IMR-90 (cell line): ENCODE measurements at regions not wholly inside any gene's neighbourhood (a gene's known extent, or its start where the extent isn't known, plus 50 kb on each side); places are given as distances from the start of the nearest gene placed in this dataset.

Experiments
- ATAC-seq: fragments of 200-7000 bp; cut with Tn5 transposase; 2 replicates; pipeline ENCODE4 v1.9.1; 2020; ENCODE audit warnings: low read depth, mild to moderate bottlenecking, moderate library complexity
- BruUV-seq: library from RNA; stranded (reverse); fragments of 400-500 nt; replicated peaks from 2 replicates; lab custom pipeline; 2021; lab: Mats Ljungman, UMichigan
- CTCF ChIA-PET: fragments of 300-600 bp; formaldehyde crosslinking; extraction: SDS; loops from one replicate; lab custom pipeline; 2021; ENCODE audit warnings: antibody characterized with exemption; lab: Yijun Ruan, JAX
- POLR2A ChIA-PET: fragments of 300-600 bp; sonication (Branson Sonifier 250); formaldehyde crosslinking; loops from one replicate; lab custom pipeline; 2022; ENCODE audit warnings: antibody characterized with exemption; ENCODE audit not compliant: unreplicated experiment; lab: Charles Lee
- DNase-seq: peaks from one replicate; pipeline ENCODE4 v3.0.0; 2013
- H2AFZ ChIP-seq: replicated peaks from 2 replicates; pipeline ENCODE3; 2013; ENCODE audit warnings: low read length, mild to moderate bottlenecking; ENCODE audit not compliant: poor library complexity
- H2AK5ac ChIP-seq: 2 replicates; pipeline ENCODE4 v1.6.1; 2013; ENCODE audit warnings: low read depth, low read length, inconsistent platforms
- H2AK9ac ChIP-seq: replicated peaks from 2 replicates; pipeline ENCODE3; 2013; ENCODE audit warnings: mild to moderate bottlenecking, low read depth, low read length, moderate library complexity; ENCODE audit not compliant: poor library complexity
- H2BK120ac ChIP-seq: 2 replicates; pipeline ENCODE4 v1.6.1; 2013; ENCODE audit warnings: low read depth, low read length, inconsistent platforms
- H2BK15ac ChIP-seq: 3 replicates; pipeline ENCODE4 v1.6.1; 2013; ENCODE audit warnings: low read depth, low read length, inconsistent platforms
- H2BK20ac ChIP-seq: 2 replicates; pipeline ENCODE4 v1.6.1; 2013; ENCODE audit warnings: low read depth, mild to moderate bottlenecking, inconsistent platforms, low read length, moderate library complexity
- H2BK5ac ChIP-seq: 2 replicates; pipeline ENCODE4 v1.6.1; 2013; ENCODE audit warnings: mild to moderate bottlenecking, low read depth, low read length, inconsistent platforms; ENCODE audit not compliant: poor library complexity, severe bottlenecking
- H3K14ac ChIP-seq: replicated peaks from 2 replicates; pipeline ENCODE4 v1.6.1; 2013; ENCODE audit warnings: low read depth, low read length, inconsistent platforms
- H3K18ac ChIP-seq: 2 replicates; pipeline ENCODE4 v1.6.1; 2013; ENCODE audit warnings: low read depth, low read length, control low read depth
- H3K23ac ChIP-seq: 2 replicates; pipeline ENCODE4 v1.6.1; 2013; ENCODE audit warnings: low read depth, low read length, inconsistent platforms
- H3K27ac ChIP-seq: 2 replicates; pipeline ENCODE4 v1.5.1; 2013; ENCODE audit warnings: mild to moderate bottlenecking, control low read depth, low read length; ENCODE audit not compliant: insufficient read depth
- H3K27me3 ChIP-seq: 2 replicates; pipeline ENCODE4 v1.6.1; 2013; ENCODE audit warnings: low read length; ENCODE audit not compliant: control insufficient read depth, insufficient read depth
- H3K36me3 ChIP-seq: 2 replicates; pipeline ENCODE4 v1.6.1; 2013; ENCODE audit warnings: low read length, mixed read lengths; ENCODE audit not compliant: control insufficient read depth, insufficient read depth
- H3K4ac ChIP-seq: 2 replicates; pipeline ENCODE4 v1.6.1; 2013; ENCODE audit warnings: low read depth, low read length, inconsistent platforms
- H3K4me1 ChIP-seq: 2 replicates; pipeline ENCODE4 v1.6.1; 2013; ENCODE audit warnings: low read length, mixed read lengths; ENCODE audit not compliant: control insufficient read depth, insufficient read depth
- H3K4me2 ChIP-seq: 2 replicates; pipeline ENCODE4 v1.6.1; 2013; ENCODE audit warnings: low read depth, mild to moderate bottlenecking, control low read depth, low read length, moderate library complexity
- H3K4me3 ChIP-seq: 2 replicates; pipeline ENCODE4 v1.5.1; 2013; ENCODE audit warnings: low read depth, mild to moderate bottlenecking, control low read depth, low read length, moderate library complexity; ENCODE audit not compliant: insufficient read depth
- H3K56ac ChIP-seq: 2 replicates; pipeline ENCODE4 v1.6.1; 2013; ENCODE audit warnings: low read length, inconsistent platforms; ENCODE audit not compliant: insufficient read depth; ENCODE audit errors: extremely low read depth
- H3K79me1 ChIP-seq, 2 experiments: 2 replicates each; pipeline ENCODE4 v1.6.1; 2013; ENCODE audit warnings: low read length in 2 of 2, inconsistent platforms in 1 of 2, low read depth in 1 of 2
- H3K9ac ChIP-seq: 2 replicates; pipeline ENCODE4 v1.6.1; 2013; ENCODE audit warnings: low read depth, low read length, control low read depth
- H3K9me1 ChIP-seq: 2 replicates; pipeline ENCODE4 v1.6.1; 2013; ENCODE audit warnings: low read length, inconsistent platforms; ENCODE audit not compliant: insufficient read depth
- H3K9me3 ChIP-seq: 2 replicates; pipeline ENCODE4 v1.6.1; 2013; ENCODE audit warnings: low read length; ENCODE audit not compliant: control insufficient read depth, insufficient read depth
- H4K20me1 ChIP-seq: 2 replicates; pipeline ENCODE4 v1.6.1; 2013; ENCODE audit warnings: low read length, inconsistent platforms; ENCODE audit not compliant: insufficient read depth
- H4K5ac ChIP-seq: 2 replicates; pipeline ENCODE4 v1.6.1; 2013; ENCODE audit warnings: mild to moderate bottlenecking, low read depth, low read length, control low read depth
- H4K8ac ChIP-seq, 2 experiments: 2 replicates each; pipeline ENCODE4 v1.6.1; 2013; ENCODE audit warnings: low read depth in 2 of 2, low read length in 2 of 2, control low read depth in 1 of 2, inconsistent platforms in 1 of 2
- H4K91ac ChIP-seq: 2 replicates; pipeline ENCODE4 v1.6.1; 2013; ENCODE audit warnings: low read depth, low read length, inconsistent platforms; ENCODE audit not compliant: insufficient read depth
- MAZ ChIP-seq: IDR thresholded peaks from 2 replicates; pipeline ENCODE4 v1.6.1; 2012; ENCODE audit warnings: low read depth, mild to moderate bottlenecking, low read length, improper control_type of control experiment, moderate library complexity, borderline replicate concordance
- POLR2A ChIP-seq: IDR thresholded peaks from 2 replicates; pipeline ENCODE4 v1.6.1; 2012; ENCODE audit warnings: mild to moderate bottlenecking, low read depth, low read length
- SMC3 ChIP-seq: fragments of 150-350 bp; IDR thresholded peaks from 2 replicates; pipeline ENCODE4 v1.6.1; 2016; ENCODE audit warnings: low read depth, mild to moderate bottlenecking, antibody characterized with exemption, low read length, moderate library complexity
- WGBS, 2 experiments: methylation state at CpG; one replicate each; pipeline versions ENCODE4 v1.1.5 to v1.1.7; 2013; ENCODE audit warnings: missing lambda C conversion rate in 2 of 2; ENCODE audit not compliant: insufficient read length in 1 of 2; ENCODE audit errors: extremely low coverage in 2 of 2; 5-methylcytosine and 5-hydroxymethylcytosine counted together
- dilution Hi-C: fragments of 300-500 bp; cut with HindIII; formaldehyde crosslinking; loops from one replicate; pipeline ENCODE4 v1.14.3; 2018; ENCODE audit warnings: low sequenced_read_pairs; ENCODE audit not compliant: unreplicated experiment
- in situ Hi-C: fragments of 300-500 bp; cut with MboI; formaldehyde crosslinking; loops from 3 replicates; pipeline ENCODE4 v1.14.3; 2019; ENCODE audit warnings: low sequenced_read_pairs, inconsistent platforms, mixed read lengths
- intact Hi-C: fragments of 100-400 bp; cut with micrococcal nuclease; formaldehyde crosslinking; loops from 2 replicates; pipeline ENCODE4 v1.10.0; 2022

GRCh38 chr10:4733843-4734224 lies 92.2 kb upstream of the AKR1E2 start:
- CTCF ChIA-PET = no interaction called here
- dilution Hi-C loops = no loop called here
- H3K36me3 ChIP-seq = no peaks in the 10 kb centered on the region
- no peak overlapping the region for H3K18ac ChIP-seq
- TF ChIP-seq POLR2A (no peak), MAZ (no peak), SMC3 (no peak)
- H2BK20ac ChIP-seq = no peak overlapping the region
- H3K79me1 ChIP-seq = no peaks in the 10 kb centered on the region
- no peak overlapping the region for H2AK9ac ChIP-seq
- H4K8ac ChIP-seq = no peak overlapping the region
- no TSS peak for BruUV-seq
- POLR2A ChIA-PET = no interaction called here
- no peak overlapping the region for H2AFZ ChIP-seq
- H3K4me1 ChIP-seq = no peaks in the 10 kb centered on the region
- no peaks in the 10 kb centered on the region for H3K27me3 ChIP-seq
- H3K9me1 ChIP-seq = no peaks in the 10 kb centered on the region
- no peak overlapping the region for H3K23ac ChIP-seq
- WGBS, 2 experiments = no CpG with 5 or more reads among the region's 3 CpGs
- no peak overlapping the region for H3K4me2 ChIP-seq
- no peak overlapping the region for H3K14ac ChIP-seq
- no peak overlapping the region for H2BK15ac ChIP-seq
- no peak overlapping the region for H3K4ac ChIP-seq
- ATAC-seq = no peak
- intact Hi-C loops = no loop called here
- H3K9me3 ChIP-seq = no peaks in the 10 kb centered on the region
- in situ Hi-C loops = no loop called here
- no peak overlapping the region for H4K5ac ChIP-seq
- no peak overlapping the region for H3K56ac ChIP-seq
- no peak overlapping the region for H2BK5ac ChIP-seq
- no peak overlapping the region for H4K91ac ChIP-seq
- DNase-seq = no peak
- no peak overlapping the region for H3K4me3 ChIP-seq
- no peak overlapping the region for H3K9ac ChIP-seq
- no peak overlapping the region for H2BK120ac ChIP-seq
- H3K27ac ChIP-seq = no peak overlapping the region
- no peaks in the 10 kb centered on the region for H4K20me1 ChIP-seq
- no peak overlapping the region for H2AK5ac ChIP-seq
